OCI-LY3 (cell line): ENCODE measurements at regions not wholly inside any gene's neighbourhood (a gene's known extent, or its start where the extent isn't known, plus 50 kb on each side); places are given as distances from the start of the nearest gene placed in this dataset.

Experiments used
- H2AFZ ChIP-seq: fragments of 200-600, 300-600 bp; shearing (Covaris generic); 2 replicates; pipeline ENCODE4 v1.6.0; 2014; ENCODE audit warnings: antibody characterized with exemption, low read depth, low read length
- H3K27ac ChIP-seq: fragments of 200-600, 300-600 bp; sonication (generic); 2 replicates; pipeline ENCODE4 v1.5.1; 2014; ENCODE audit warnings: mild to moderate bottlenecking, low read length, moderate library complexity, mixed read lengths
- H3K27me3 ChIP-seq: fragments of 200-600, 300-600 bp; sonication (generic); 2 replicates; pipeline ENCODE4 v1.6.1; 2014; ENCODE audit warnings: low read depth, low read length, mixed read lengths
- H3K36me3 ChIP-seq: fragments of 200-600, 300-600 bp; sonication (generic); replicated peaks from 2 replicates; pipeline ENCODE3; 2014; ENCODE audit warnings: low read depth, low read length, mixed read lengths
- H3K4me1 ChIP-seq: fragments of 300-600, 200-600 bp; sonication (generic); 2 replicates; pipeline ENCODE4 v1.6.1; 2014; ENCODE audit warnings: low read length, mixed read lengths
- H3K4me2 ChIP-seq: fragments of 200-600, 300-600 bp; sonication (generic); 2 replicates; pipeline ENCODE4 v1.6.1; 2014; ENCODE audit warnings: low read length, mixed read lengths
- H3K4me3 ChIP-seq: fragments of 300-600, 200-600 bp; sonication (generic); 2 replicates; pipeline ENCODE4 v1.5.1; 2014; ENCODE audit warnings: antibody characterized with exemption, mild to moderate bottlenecking, low read length, moderate library complexity
- H3K79me2 ChIP-seq: fragments of 300-600, 200-600 bp; shearing (Covaris generic); 2 replicates; pipeline ENCODE4 v1.6.1; 2014; ENCODE audit warnings: mild to moderate bottlenecking, low read length, mixed read lengths
- H3K9ac ChIP-seq: fragments of 300-600, 200-600 bp; shearing (Covaris generic); 2 replicates; pipeline ENCODE4 v1.6.0; 2014; ENCODE audit warnings: mild to moderate bottlenecking, low read length, moderate library complexity
- H3K9me3 ChIP-seq: fragments of 200-600, 300-600 bp; shearing (Covaris generic); 2 replicates; pipeline ENCODE4 v1.6.1; 2014; ENCODE audit warnings: low read length, mixed read lengths; ENCODE audit not compliant: insufficient read depth
- H4K20me1 ChIP-seq: fragments of 200-600, 300-600 bp; sonication (generic); 2 replicates; pipeline ENCODE4 v1.6.1; 2016; ENCODE audit warnings: low read length, mixed read lengths; ENCODE audit not compliant: insufficient read depth
- CTCF ChIP-seq: fragments of 200-600, 300-600 bp; sonication (generic); IDR thresholded peaks from 2 replicates; pipeline ENCODE4 v1.5.1; 2014; ENCODE audit warnings: antibody characterized with exemption, low read length, low read depth
- EZH2phosphoT487 ChIP-seq: fragments of 200-600 bp; shearing (Covaris generic); IDR thresholded peaks from 2 replicates; pipeline ENCODE4 v1.6.1; 2018; ENCODE audit warnings: antibody characterized with exemption, mixed run types, low read depth

GRCh38 chrX:40343319-40343718 lies 237.5 kb upstream of the ATP6AP2 start:
- Histone ChIP-seq H3K27me3 (no peaks in the 10 kb centered on the region), H3K27ac (no peak overlapping the region), H3K9ac (no peak overlapping the region), H3K4me2 (no peak overlapping the region), H4K20me1 (no peaks in the 10 kb centered on the region), H3K9me3 (no peaks in the 10 kb centered on the region), H3K4me3 (no peak overlapping the region), H3K4me1 (no peaks in the 10 kb centered on the region), H2AFZ (no peak overlapping the region), H3K79me2 (no peaks in the 10 kb centered on the region), H3K36me3 (no peaks in the 10 kb centered on the region)
- TF ChIP-seq CTCF (no peak), EZH2phosphoT487 (no peak)

- Histone ChIP-seq H2AFZ (no peak overlapping the region), H3K9ac (no peak overlapping the region), H3K27ac (no peak overlapping the region), H3K27me3 (no peaks in the 10 kb centered on the region), H3K9me3 (no peaks in the 10 kb centered on the region), H3K36me3 (no peaks in the 10 kb centered on the region), H3K4me3 (no peak overlapping the region), H3K4me2 (no peak overlapping the region), H3K4me1 (no peaks in the 10 kb centered on the region), H4K20me1 (no peaks in the 10 kb centered on the region), H3K79me2 (no peaks in the 10 kb centered on the region)
- TF ChIP-seq CTCF (no peak), EZH2phosphoT487 (no peak)
These were observed 240.7 kb upstream of the ATP6AP2 start for GRCh38 chrX:40340116-40340515.

- Histone ChIP-seq H3K4me2 (no peak overlapping the region), H2AFZ (no peak overlapping the region), H3K4me3 (no peak overlapping the region), H3K79me2 (no peaks in the 10 kb centered on the region), H4K20me1 (no peaks in the 10 kb centered on the region), H3K9me3 (no peaks in the 10 kb centered on the region), H3K4me1 (peaks cover 13% of the 10 kb centered on the region), H3K27ac (no peak overlapping the region), H3K36me3 (no peaks in the 10 kb centered on the region), H3K9ac (no peak overlapping the region), H3K27me3 (no peaks in the 10 kb centered on the region)
- TF ChIP-seq CTCF: no peak
- no peak for TF ChIP-seq EZH2phosphoT487
These were observed 235.6 kb upstream of the BCOR start for GRCh38 chrX:40333344-40333743.

- no peaks in the 10 kb centered on the region for H3K27me3 ChIP-seq
- H3K9ac ChIP-seq: no peak overlapping the region
- no peak overlapping the region for H3K4me3 ChIP-seq
- peaks cover 21% of the 10 kb centered on the region for H3K4me1 ChIP-seq
- peak overlapping the region; percentile 40 for H3K4me2 ChIP-seq
- no peak overlapping the region for H3K27ac ChIP-seq
- H4K20me1 ChIP-seq: no peaks in the 10 kb centered on the region
- no peaks in the 10 kb centered on the region for H3K79me2 ChIP-seq
- no peak for TF ChIP-seq CTCF
- no peak for TF ChIP-seq EZH2phosphoT487
- no peaks in the 10 kb centered on the region for H3K36me3 ChIP-seq
- no peaks in the 10 kb centered on the region for H3K9me3 ChIP-seq
- H2AFZ ChIP-seq: peak overlapping the region; percentile 23; the same call in 1 of the 2 replicates
These were observed 234.0 kb upstream of the BCOR start for GRCh38 chrX:40331762-40332161.
